Endothelial cell (in vitro differentiated cells): ENCODE measurements at regions not wholly inside any gene's neighbourhood (a gene's known extent, or its start where the extent isn't known, plus 50 kb on each side); places are given as distances from the start of the nearest gene placed in this dataset.

Source experiments
- DNase-seq: peaks from one replicate; pipeline ENCODE4 v3.0.0; 2021; ENCODE audit warnings: low spot score
- H3K27ac Mint-ChIP-seq: one replicate; pipeline ENCODE4 v1.8.0; 2021; ENCODE audit warnings: mixed read lengths, inconsistent platforms; ENCODE audit not compliant: unreplicated experiment
- H3K27me3 Mint-ChIP-seq: one replicate; pipeline ENCODE4 v1.8.0; 2021; ENCODE audit warnings: mild to moderate bottlenecking, moderate library complexity, mixed read lengths, inconsistent platforms; ENCODE audit not compliant: unreplicated experiment
- H3K36me3 Mint-ChIP-seq: one replicate; pipeline ENCODE4 v1.8.0; 2021; ENCODE audit warnings: mild to moderate bottlenecking, low read depth, mixed read lengths, inconsistent platforms; ENCODE audit not compliant: unreplicated experiment
- H3K4me1 Mint-ChIP-seq: one replicate; pipeline ENCODE4 v1.8.0; 2021; ENCODE audit warnings: mild to moderate bottlenecking, mixed read lengths, inconsistent platforms; ENCODE audit not compliant: unreplicated experiment
- H3K4me3 Mint-ChIP-seq: one replicate; pipeline ENCODE4 v1.8.0; 2021; ENCODE audit warnings: mild to moderate bottlenecking, mixed read lengths, inconsistent platforms; ENCODE audit not compliant: unreplicated experiment
- H3K9me3 Mint-ChIP-seq: one replicate; pipeline ENCODE4 v1.8.0; 2021; ENCODE audit warnings: mixed read lengths, inconsistent platforms; ENCODE audit not compliant: unreplicated experiment
- CTCF ChIP-seq: fragments of 200-600 bp; sonication (generic); IDR thresholded peaks from one replicate; pipeline ENCODE4 v1.5.0; 2021; ENCODE audit warnings: antibody characterized with exemption; ENCODE audit not compliant: unreplicated experiment

GRCh38 chr6:14950970-14951276 is 294.9 kb upstream of the JARID2 start:
- H3K4me3 Mint-ChIP-seq: no peak overlapping the region
- H3K36me3 Mint-ChIP-seq: no peaks in the 10 kb centered on the region
- no peak overlapping the region for H3K27ac Mint-ChIP-seq
- H3K27me3 Mint-ChIP-seq: peaks cover 2% of the 10 kb centered on the region
- TF ChIP-seq CTCF: no peak
- peaks cover 4% of the 10 kb centered on the region for H3K9me3 Mint-ChIP-seq
- H3K4me1 Mint-ChIP-seq: peaks cover 10% of the 10 kb centered on the region
- DNase-seq: no peak

GRCh38 chr6:14951704-14952103 is 294.2 kb upstream of the JARID2 start:
- no peak for TF ChIP-seq CTCF
- H3K36me3 Mint-ChIP-seq: no peaks in the 10 kb centered on the region
- peaks cover 12% of the 10 kb centered on the region for H3K4me1 Mint-ChIP-seq
- H3K27ac Mint-ChIP-seq: no peak overlapping the region
- H3K4me3 Mint-ChIP-seq: no peak overlapping the region
- H3K9me3 Mint-ChIP-seq: peaks cover 4% of the 10 kb centered on the region
- H3K27me3 Mint-ChIP-seq: peaks cover 4% of the 10 kb centered on the region
- DNase-seq: no peak

GRCh38 chr6:14953836-14954235 is 292.0 kb upstream of the JARID2 start:
- Mint-ChIP-seq H3K4me3 (no peak overlapping the region), H3K27ac (no peak overlapping the region), H3K4me1 (peaks cover 12% of the 10 kb centered on the region), H3K36me3 (no peaks in the 10 kb centered on the region), H3K27me3 (peaks cover 6% of the 10 kb centered on the region), H3K9me3 (peaks cover 4% of the 10 kb centered on the region)
- no peak for TF ChIP-seq CTCF
- no peak for DNase-seq

GRCh38 chr6:14957355-14958059 is 288.4 kb upstream of the JARID2 start:
- H3K9me3 Mint-ChIP-seq: peaks cover 4% of the 10 kb centered on the region
- no peak for DNase-seq
- H3K27ac Mint-ChIP-seq: peak overlapping the region; percentile 50
- TF ChIP-seq CTCF: no peak
- no peak overlapping the region for H3K4me3 Mint-ChIP-seq
- peaks cover 3% of the 10 kb centered on the region for H3K27me3 Mint-ChIP-seq
- no peaks in the 10 kb centered on the region for H3K36me3 Mint-ChIP-seq
- peaks cover 12% of the 10 kb centered on the region for H3K4me1 Mint-ChIP-seq

- Mint-ChIP-seq H3K4me1 (peaks cover 12% of the 10 kb centered on the region), H3K4me3 (no peak overlapping the region), H3K27ac (no peak overlapping the region), H3K27me3 (peaks cover 3% of the 10 kb centered on the region), H3K36me3 (no peaks in the 10 kb centered on the region), H3K9me3 (peaks cover 4% of the 10 kb centered on the region)
- TF ChIP-seq CTCF: no peak
- no peak for DNase-seq
Observed at GRCh38 chr6:14959324-14959885, 286.5 kb upstream of the JARID2 start.
